ENCODE measurements at regions not wholly inside any gene's neighbourhood (a gene's known extent, or its start where the extent isn't known, plus 50 kb on each side); places are given as distances from the start of the nearest gene placed in this dataset.

- no peak for DNase-seq (ENCODE audit: low read depth)
These were observed 99.5 kb upstream of the TMCC3 start for GRCh38 chr12:94749890-94750289.

- no peak for DNase-seq (ENCODE audit: low read depth)
These were observed 99.1 kb upstream of the TMCC3 start for GRCh38 chr12:94749455-94749854.

GRCh38 chr12:94748726-94749421, 98.5 kb upstream of the TMCC3 start:
- no peak for DNase-seq (ENCODE audit: low read depth)

GRCh38 chr12:94745562-94745961, 95.2 kb upstream of the TMCC3 start:
- DNase-seq (ENCODE audit: low read depth) = no peak

GRCh38 chr12:94743174-94743573, 92.8 kb upstream of the TMCC3 start:
- no peak for DNase-seq (ENCODE audit: low read depth)

- no peak for DNase-seq (ENCODE audit: low read depth)
These were observed 90.4 kb upstream of the TMCC3 start for GRCh38 chr12:94740601-94741362.

- no peak for DNase-seq (ENCODE audit: low read depth)
These were observed 86.5 kb upstream of the TMCC3 start for GRCh38 chr12:94736820-94737219.

GRCh38 chr12:94736004-94736403, 85.6 kb upstream of the TMCC3 start:
- DNase-seq (ENCODE audit: low read depth) = no peak

- no peak for DNase-seq (ENCODE audit: low read depth)
These were observed 83.4 kb upstream of the TMCC3 start for GRCh38 chr12:94733727-94734126.

GRCh38 chr12:94732367-94732990, 82.1 kb upstream of the TMCC3 start:
- no peak for DNase-seq (ENCODE audit: low read depth)

GRCh38 chr12:94731733-94732360, 81.5 kb upstream of the TMCC3 start:
- DNase-seq (ENCODE audit: low read depth) = no peak

- no peak for DNase-seq (ENCODE audit: low read depth)
These were observed 80.5 kb upstream of the TMCC3 start for GRCh38 chr12:94730847-94731246.

- no peak for DNase-seq (ENCODE audit: low read depth)
These were observed 76.0 kb upstream of the TMCC3 start for GRCh38 chr12:94726236-94726835.

- no peak for DNase-seq (ENCODE audit: low read depth)
These were observed 75.2 kb upstream of the TMCC3 start for GRCh38 chr12:94725375-94726168.

- no peak for DNase-seq (ENCODE audit: low read depth)
These were observed 72.3 kb upstream of the TMCC3 start for GRCh38 chr12:94722664-94723063.

- no peak for DNase-seq (ENCODE audit: low read depth)
These were observed 70.8 kb upstream of the TMCC3 start for GRCh38 chr12:94721173-94721572.

GRCh38 chr12:94718114-94718513, 67.8 kb upstream of the TMCC3 start:
- no peak for DNase-seq (ENCODE audit: low read depth)

- no peak for DNase-seq (ENCODE audit: low read depth)
These were observed 67.3 kb upstream of the TMCC3 start for GRCh38 chr12:94717656-94718055.

- DNase-seq (ENCODE audit: low read depth) = no peak
These were observed 66.8 kb upstream of the TMCC3 start for GRCh38 chr12:94717108-94717507.

GRCh38 chr12:94716339-94716738, 66.0 kb upstream of the TMCC3 start:
- DNase-seq (ENCODE audit: low read depth) = no peak

GRCh38 chr12:94714378-94715114, 64.2 kb upstream of the TMCC3 start:
- no peak for DNase-seq (ENCODE audit: low read depth)
